Psoas muscle (tissue), 7 donors: ENCODE measurements at regions not wholly inside any gene's neighbourhood (a gene's known extent, or its start where the extent isn't known, plus 50 kb on each side); places are given as distances from the start of the nearest gene placed in this dataset.
A peak's percentile ranks its signal among the peaks of the same experiment; 100 is the strongest.

Source experiments
- ATAC-seq, 4 donors: fragments of 200-7000 bp; cut with Tn5 transposase; one replicate each; pipeline ENCODE4 v1.9.1; 2020; ENCODE audit warnings: moderate library complexity in 3 of 4, mild to moderate bottlenecking in 2 of 4
- DNase-seq, 2 donors: peaks; one replicate each; pipeline ENCODE4 v3.0.0-alpha.2; 2020
- H3K27ac ChIP-seq: fragments of 200-600 bp; one replicate; pipeline ENCODE4 v1.8.0; 2022
- H3K27me3 ChIP-seq, 3 donors: fragments of 200-600 bp in 1 of 3; one replicate each; pipeline versions ENCODE4 v1.6.1 to v1.8.0; 2013 to 2022; ENCODE audit warnings: low read length in 2 of 3, mild to moderate bottlenecking in 2 of 3, moderate library complexity in 1 of 3; ENCODE audit not compliant: insufficient read depth in 3 of 3
- H3K36me3 ChIP-seq, 2 donors: fragments of 200-600 bp in 1 of 2; one replicate each; pipeline versions ENCODE4 v1.6.1 to v1.8.0; 2013 to 2022; ENCODE audit warnings: low read depth in 1 of 2, mild to moderate bottlenecking in 1 of 2, moderate library complexity in 1 of 2; ENCODE audit not compliant: insufficient read depth in 1 of 2
- H3K4me1 ChIP-seq: fragments of 200-600 bp; one replicate; pipeline ENCODE4 v1.8.0; 2022
- H3K4me3 ChIP-seq: fragments of 200-600 bp; one replicate; pipeline ENCODE4 v1.8.0; 2022; ENCODE audit warnings: mild to moderate bottlenecking
- H3K9me3 ChIP-seq: fragments of 200-600 bp; one replicate; pipeline ENCODE4 v1.8.0; 2022
- WGBS, 3 donors: extraction: QIAGEN DNeasy Blood & Tissue Kit; methylation state at CpG; one replicate each; pipeline versions ENCODE4 v1.1.6 to v1.1.7; 2013; 5-methylcytosine and 5-hydroxymethylcytosine counted together
- intact Hi-C, 2 donors: fragments of 100-400 bp; cut with DNase I; formaldehyde crosslinking; loops; one replicate each; pipeline versions ENCODE4 v1.11.0 to v1.14.2; 2022
- TF ChIP-seq, protein P1 (sequence below): fragments of 200-600 bp; IDR thresholded peaks from one replicate; pipeline ENCODE4 v1.8.0; 2022; ENCODE audit warnings: antibody characterized with exemption
- donor health status: healthy with polysubstance abuse.
- donor health status: DM: no; HTN: no; CAD: no; lungs with moderate emphysema.
- donor health status: Bipolar disorder and iron deficiency.
- donor health status: healthy.
- donor health status: DM: yes; HTN: yes; CAD: no.
- donor health status: DM: no; HTN: no; CAD: no.
- donor health status: DM: yes; HTN: yes; CAD: no.

- H3K36me3 ChIP-seq: no peaks in the 10 kb centered on the region
- H3K27me3 ChIP-seq: peaks cover 0 to 7% (median 0%) of the 10 kb centered on the region in 3 donors
- 55 to 66% (median 61%) methylated on average over 5 of the region's 5 CpGs for WGBS, 3 donors
- TF ChIP-seq, protein P1, sequence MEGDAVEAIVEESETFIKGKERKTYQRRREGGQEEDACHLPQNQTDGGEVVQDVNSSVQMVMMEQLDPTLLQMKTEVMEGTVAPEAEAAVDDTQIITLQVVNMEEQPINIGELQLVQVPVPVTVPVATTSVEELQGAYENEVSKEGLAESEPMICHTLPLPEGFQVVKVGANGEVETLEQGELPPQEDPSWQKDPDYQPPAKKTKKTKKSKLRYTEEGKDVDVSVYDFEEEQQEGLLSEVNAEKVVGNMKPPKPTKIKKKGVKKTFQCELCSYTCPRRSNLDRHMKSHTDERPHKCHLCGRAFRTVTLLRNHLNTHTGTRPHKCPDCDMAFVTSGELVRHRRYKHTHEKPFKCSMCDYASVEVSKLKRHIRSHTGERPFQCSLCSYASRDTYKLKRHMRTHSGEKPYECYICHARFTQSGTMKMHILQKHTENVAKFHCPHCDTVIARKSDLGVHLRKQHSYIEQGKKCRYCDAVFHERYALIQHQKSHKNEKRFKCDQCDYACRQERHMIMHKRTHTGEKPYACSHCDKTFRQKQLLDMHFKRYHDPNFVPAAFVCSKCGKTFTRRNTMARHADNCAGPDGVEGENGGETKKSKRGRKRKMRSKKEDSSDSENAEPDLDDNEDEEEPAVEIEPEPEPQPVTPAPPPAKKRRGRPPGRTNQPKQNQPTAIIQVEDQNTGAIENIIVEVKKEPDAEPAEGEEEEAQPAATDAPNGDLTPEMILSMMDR: no peak
- DNase-seq (no peak), ATAC-seq (no peak)
- no peaks in the 10 kb centered on the region for H3K4me1 ChIP-seq
- H3K27ac ChIP-seq: no peak overlapping the region
- intact Hi-C loops: no loop called here
- H3K9me3 ChIP-seq: peaks cover 14% of the 10 kb centered on the region
- no peak overlapping the region for H3K4me3 ChIP-seq
Observed at GRCh38 chr5:1743061-1743768, 56.4 kb downstream of the MRPL36 start.

GRCh38 chr5:1737790-1738405 lies 61.7 kb downstream of the MRPL36 start:
- no peak for ATAC-seq

DNA sequence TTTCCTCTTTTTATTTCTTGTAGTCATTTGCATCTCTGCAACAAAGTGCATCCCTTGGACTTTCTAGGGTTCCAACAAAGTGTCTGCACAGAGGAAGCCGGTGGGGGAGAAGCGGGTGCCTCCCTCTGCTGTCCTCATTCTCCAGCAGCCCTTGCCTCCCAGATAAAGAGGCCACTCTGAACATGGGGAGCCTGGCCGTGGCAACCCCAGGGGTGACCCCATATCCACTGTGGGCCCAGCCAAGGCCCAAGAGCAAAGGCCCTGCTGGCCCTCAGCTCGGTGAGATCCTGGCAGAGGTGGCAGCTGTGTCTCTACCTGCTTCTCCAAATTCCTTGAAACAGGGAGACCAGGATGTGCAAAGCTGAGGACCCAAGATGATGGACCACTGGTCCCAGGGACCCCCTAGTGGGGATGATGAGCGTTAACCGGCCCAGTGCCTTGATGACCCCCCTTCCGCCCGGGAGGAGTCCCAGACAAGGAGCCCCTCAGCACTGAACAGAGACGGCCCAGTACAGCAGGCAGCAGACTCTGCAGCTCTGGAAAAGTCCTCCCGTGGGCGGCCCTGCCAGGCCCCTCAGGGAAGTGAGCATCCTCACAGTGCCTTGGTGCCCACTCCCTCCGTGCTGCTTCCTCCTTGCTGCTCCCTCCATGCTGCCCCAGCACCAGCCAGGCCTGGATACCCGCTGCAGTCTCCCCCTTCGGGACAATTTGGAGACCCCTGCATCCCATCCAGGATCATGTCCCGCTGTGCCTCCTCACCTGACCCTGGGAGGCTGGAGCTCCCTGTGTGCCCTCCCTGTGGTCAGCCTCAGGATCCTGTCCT lies 62.5 kb downstream of the MRPL36 start:
- 64 to 72% (median 69%) methylated on average over 15 of the region's 15 CpGs for WGBS, 3 donors
- Histone ChIP-seq H3K4me1 (no peaks in the 10 kb centered on the region), H3K9me3 (peaks cover 14% of the 10 kb centered on the region), H3K27me3 (peaks cover 0 to 22% (median 0%) of the 10 kb centered on the region in 3 donors), H3K36me3 (no peaks in the 10 kb centered on the region), H3K27ac (no peak overlapping the region), H3K4me3 (no peak overlapping the region)
- intact Hi-C loops: no loop called here
- DNase-seq: no peak
- TF ChIP-seq, protein P1: no peak
- ATAC-seq: no peak

More at GRCh38 chr5:1737790-1738405, 61.7 kb downstream of the MRPL36 start:
- Histone ChIP-seq H3K27ac (no peak overlapping the region), H3K4me3 (no peak overlapping the region), H3K4me1 (no peaks in the 10 kb centered on the region), H3K27me3 (peaks cover 0 to 18% (median 0%) of the 10 kb centered on the region in 3 donors), H3K9me3 (peaks cover 14% of the 10 kb centered on the region), H3K36me3 (no peaks in the 10 kb centered on the region)
- 34 to 37% (median 35%) methylated on average over 3 of the region's 3 CpGs for WGBS, 3 donors
- no peak for DNase-seq
- TF ChIP-seq, protein P1: peak; percentile 25
- intact Hi-C loops: no loop called here

DNA sequence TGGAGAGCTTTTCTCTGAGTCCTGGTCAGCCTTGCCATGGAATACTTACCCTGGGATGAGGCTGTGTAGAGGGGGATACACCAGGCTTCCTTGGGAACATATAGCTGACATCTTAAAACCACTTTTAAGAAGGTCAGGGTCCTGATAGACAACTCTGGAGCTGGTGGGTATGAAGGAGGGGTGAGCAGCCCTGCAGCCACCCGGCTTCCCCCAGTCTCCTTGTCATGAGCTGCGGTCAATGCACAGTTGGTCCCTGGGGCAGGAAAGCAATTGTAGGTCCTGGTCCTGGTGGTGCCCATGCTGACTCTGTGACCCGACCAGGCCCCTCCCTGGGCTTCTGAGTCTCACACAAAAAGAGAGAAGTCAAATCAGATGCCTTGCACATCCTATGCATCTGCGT lies 63.6 kb downstream of the MRPL36 start:
- intact Hi-C loops: no loop called here
- Histone ChIP-seq H3K4me3 (no peak overlapping the region), H3K36me3 (no peaks in the 10 kb centered on the region), H3K4me1 (no peaks in the 10 kb centered on the region), H3K9me3 (peaks cover 7% of the 10 kb centered on the region), H3K27ac (no peak overlapping the region), H3K27me3 (peaks cover 0 to 22% (median 0%) of the 10 kb centered on the region in 3 donors)
- WGBS, 3 donors: 64 to 74% (median 71%) methylated on average over 4 of the region's 4 CpGs
- DNase-seq (no peak), ATAC-seq (no peak)
- TF ChIP-seq, protein P1: no peak
